HG02763 (cell line): ENCODE measurements at regions not wholly inside any gene's neighbourhood (a gene's known extent, or its start where the extent isn't known, plus 50 kb on each side); places are given as distances from the start of the nearest gene placed in this dataset.

Source experiments
- ATAC-seq: cut with Tn5 transposase; IDR thresholded peaks from one replicate; pipeline ENCODE4 v1.9.1; 2021; ENCODE audit warnings: mild to moderate bottlenecking, moderate library complexity; ENCODE audit not compliant: unreplicated experiment

- no peak for ATAC-seq
Measured at GRCh38 chr14:44309331-44309730, 197.8 kb downstream of the FSCB start.

GRCh38 chr14:44300916-44301315, 206.2 kb downstream of the FSCB start:
- no peak for ATAC-seq

GRCh38 chr14:44297437-44297836, 209.6 kb downstream of the FSCB start:
- no peak for ATAC-seq

- ATAC-seq = no peak
Measured at GRCh38 chr14:44291366-44291915, 215.6 kb downstream of the FSCB start.

- ATAC-seq = no peak
Measured at GRCh38 chr14:44287858-44288257, 219.2 kb downstream of the FSCB start.

GRCh38 chr14:44286201-44286600, 220.9 kb downstream of the FSCB start:
- ATAC-seq = no peak

GRCh38 chr14:44283836-44284235, 223.2 kb downstream of the FSCB start:
- no peak for ATAC-seq

GRCh38 chr14:44279357-44279756, 227.7 kb downstream of the FSCB start:
- no peak for ATAC-seq

GRCh38 chr14:44271637-44272036, 235.4 kb downstream of the FSCB start:
- no peak for ATAC-seq

GRCh38 chr14:44271006-44271405, 236.1 kb downstream of the FSCB start:
- no peak for ATAC-seq

- no peak for ATAC-seq
Measured at GRCh38 chr14:44265246-44265645, 241.8 kb downstream of the FSCB start.

- no peak for ATAC-seq
Measured at GRCh38 chr14:44215660-44216059, 291.4 kb downstream of the FSCB start.

GRCh38 chr14:44211718-44212117, 295.4 kb downstream of the FSCB start:
- ATAC-seq = no peak

- ATAC-seq = no peak
Measured at GRCh38 chr14:44204061-44204835, 302.8 kb downstream of the FSCB start.

GRCh38 chr14:44180975-44181374, 326.1 kb downstream of the FSCB start:
- ATAC-seq = no peak

GRCh38 chr14:44170556-44170955, 336.5 kb downstream of the FSCB start:
- ATAC-seq = no peak

- ATAC-seq = no peak
Measured at GRCh38 chr14:44170101-44170500, 337.0 kb downstream of the FSCB start.

GRCh38 chr14:44168566-44168965, 338.5 kb downstream of the FSCB start:
- no peak for ATAC-seq

- no peak for ATAC-seq
Measured at GRCh38 chr14:44166611-44167010, 340.5 kb downstream of the FSCB start.

- ATAC-seq = no peak
Measured at GRCh38 chr14:44165936-44166335, 341.1 kb downstream of the FSCB start.

GRCh38 chr14:44165286-44165685, 341.8 kb downstream of the FSCB start:
- no peak for ATAC-seq

- ATAC-seq = no peak
Measured at GRCh38 chr14:44163946-44164345, 343.1 kb downstream of the FSCB start.

GRCh38 chr14:44162197-44162596, 344.9 kb downstream of the FSCB start:
- no peak for ATAC-seq
